GM12878 (cell line): ENCODE measurements at regions not wholly inside any gene's neighbourhood (a gene's known extent, or its start where the extent isn't known, plus 50 kb on each side); places are given as distances from the start of the nearest gene placed in this dataset.

Source experiments
- ATAC-seq: fragments of 200-7000 bp; cut with Tn5 transposase; 3 replicates; pipeline ENCODE4 v1.9.1; 2020; ENCODE audit warnings: mild to moderate bottlenecking, moderate library complexity
- BruUV-seq: library from RNA; stranded (reverse); fragments of 400-500 nt; replicated peaks from 2 replicates; lab custom pipeline; 2021; lab: Mats Ljungman, UMichigan
- CTCF ChIA-PET: fragments of 300-600 bp; sonication (Branson Sonifier 250); formaldehyde crosslinking; extraction: SDS; loops from one replicate; lab custom pipeline; 2021; ENCODE audit warnings: inconsistent platforms; lab: Yijun Ruan, JAX
- POLR2A ChIA-PET: fragments of 350-600 bp; formaldehyde crosslinking; extraction: SDS; loops from one replicate; lab custom pipeline; 2021; ENCODE audit warnings: inconsistent platforms; lab: Charles Lee
- RAD21 ChIA-PET: fragments of 300-600 bp; sonication (Branson Sonifier 250); formaldehyde crosslinking; loops from one replicate; lab custom pipeline; 2023; ENCODE audit warnings: antibody characterized with exemption; ENCODE audit not compliant: unreplicated experiment; lab: Charles Lee
- SMC1A ChIA-PET: fragments of 300-600 bp; sonication (Branson Sonifier 250); formaldehyde crosslinking; loops from one replicate; lab custom pipeline; 2023; ENCODE audit not compliant: unreplicated experiment, uncharacterized antibody; lab: Charles Lee
- DNase-seq: peaks from one replicate; pipeline ENCODE4 v3.0.0-alpha.2; 2011; ENCODE audit warnings: low read depth, low spot score
- FAIRE-seq: peaks from 3 replicates; lab custom pipeline; 2011; peaks lifted over from hg19 to GRCh38; lab: Jason Lieb, UNC
- H2AFZ ChIP-seq: 2 replicates; pipeline ENCODE4 v1.6.0; 2011; ENCODE audit warnings: low read depth, low read length, control low read depth; ENCODE audit not compliant: control insufficient read depth
- H3K27ac ChIP-seq: 2 replicates; pipeline ENCODE4 v1.5.1; 2011; ENCODE audit warnings: control low read depth; ENCODE audit not compliant: control insufficient read depth, insufficient read depth
- H3K27me3 ChIP-seq, 2 experiments: replicated peaks in 1 of 2; 2 replicates each; pipeline versions ENCODE4 v1.6.0 to v1.6.1; 2011; ENCODE audit warnings: low read length in 1 of 2; ENCODE audit not compliant: control insufficient read depth in 2 of 2, insufficient read depth in 2 of 2
- H3K36me3 ChIP-seq, 2 experiments: 2 replicates each; pipeline ENCODE4 v1.5.1; 2011; ENCODE audit warnings: low read length in 1 of 2; ENCODE audit not compliant: control insufficient read depth in 2 of 2, insufficient read depth in 2 of 2
- H3K4me1 ChIP-seq: 2 replicates; pipeline ENCODE4 v1.6.1; 2011; ENCODE audit warnings: mild to moderate bottlenecking, low read length, moderate library complexity, mixed read lengths; ENCODE audit not compliant: control insufficient read depth, insufficient read depth
- H3K4me2 ChIP-seq: 2 replicates; pipeline ENCODE4 v1.6.0; 2011; ENCODE audit warnings: control low read depth; ENCODE audit not compliant: control insufficient read depth, insufficient read depth
- H3K4me3 ChIP-seq: fragments of 200-600 bp; sonication (generic); 2 replicates; pipeline ENCODE4 v1.5.1; 2016
- H3K79me2 ChIP-seq: 2 replicates; pipeline ENCODE4 v1.6.0; 2011; ENCODE audit warnings: low read length; ENCODE audit not compliant: control insufficient read depth, insufficient read depth
- H3K9ac ChIP-seq: 2 replicates; pipeline ENCODE4 v1.8.0; 2011; ENCODE audit warnings: low read length, control low read depth, mixed read lengths; ENCODE audit not compliant: control insufficient read depth, insufficient read depth
- H3K9me3 ChIP-seq: replicated peaks from 3 replicates; pipeline ENCODE4 v1.5.1; 2011; ENCODE audit warnings: mild to moderate bottlenecking, low read length; ENCODE audit not compliant: control insufficient read depth, insufficient read depth
- H4K20me1 ChIP-seq: 2 replicates; pipeline ENCODE4 v1.6.0; 2011; ENCODE audit not compliant: control insufficient read depth, insufficient read depth
- NFYB ChIP-seq: IDR thresholded peaks from 2 replicates; pipeline ENCODE4 v1.6.1; 2011; ENCODE audit warnings: low read depth, mild to moderate bottlenecking, low read length, improper control_type of control experiment, moderate library complexity; ENCODE audit not compliant: insufficient read depth
- WGBS: methylation state at CpG from one replicate; pipeline ENCODE4 v1.1.6; 2016; ENCODE audit warnings: low lambda C conversion rate; ENCODE audit not compliant: insufficient replicate concordance, insufficient coverage; ENCODE audit errors: missing lambda C conversion rate; 5-methylcytosine and 5-hydroxymethylcytosine counted together
- in situ Hi-C: fragments of 300-500 bp; cut with MboI; formaldehyde crosslinking; loops from 9 replicates; pipeline ENCODE4 v1.14.3; 2018; ENCODE audit warnings: mixed read lengths
- intact Hi-C: fragments of 100-400 bp; cut with micrococcal nuclease; formaldehyde crosslinking; loops from one replicate; pipeline ENCODE4 v1.14.2; 2022; ENCODE audit not compliant: unreplicated experiment
- TF ChIP-seq, protein P1 (sequence below): fragments of 450-650 bp; formaldehyde crosslinking; IDR thresholded peaks from 2 replicates; pipeline ENCODE4 v1.5.0; 2022; ENCODE audit warnings: mild to moderate bottlenecking, missing genetic modification characterization

DNA sequence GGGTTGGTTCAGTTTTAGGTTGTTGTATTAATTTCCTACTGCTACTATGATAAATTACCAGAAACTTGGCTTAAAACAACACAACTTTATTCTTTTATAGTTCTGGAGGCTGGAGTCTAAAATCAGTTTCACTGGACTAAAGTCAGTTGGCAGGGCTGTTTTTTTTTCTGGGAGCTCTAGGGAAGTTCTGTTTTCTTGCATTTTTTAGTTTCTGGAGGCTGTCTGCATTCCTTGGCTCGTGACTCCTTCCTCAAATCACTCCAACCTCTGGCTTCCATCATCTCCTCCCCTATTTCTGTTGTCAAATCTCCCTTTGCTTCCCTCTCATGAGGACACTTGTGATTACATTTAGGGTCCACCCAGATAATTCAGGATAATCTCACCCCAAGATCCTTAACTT lies 51.3 kb upstream of the SUB1 start:
- 82% methylated on average over 1 of the region's 1 CpG for WGBS
- ChIA-PET SMC1A (interaction anchor here (0.9 to 21.0 kb wide), 7 partner anchors 11 to 61 kb away, joined by 3 to 505 read pairs (median 4); partner anchors contain the start of gene SUB1), POLR2A (interaction anchor here (0.6 to 4.3 kb wide), 4 partner anchors 49 to 324 kb away, joined by 3 to 36 read pairs (median 5); partner anchors contain the start of gene SUB1), CTCF (interaction anchor here (0.7 to 6.7 kb wide), 7 partner anchors 10 to 55 kb away, joined by 3 to 51 read pairs (median 3); partner anchors contain the start of gene SUB1), RAD21 (interaction anchor here (1.0 to 13.0 kb wide), 5 partner anchors 8 to 52 kb away, joined by 3 to 355 read pairs (median 4); partner anchors contain the start of gene SUB1)
- TF ChIP-seq, protein P1, sequence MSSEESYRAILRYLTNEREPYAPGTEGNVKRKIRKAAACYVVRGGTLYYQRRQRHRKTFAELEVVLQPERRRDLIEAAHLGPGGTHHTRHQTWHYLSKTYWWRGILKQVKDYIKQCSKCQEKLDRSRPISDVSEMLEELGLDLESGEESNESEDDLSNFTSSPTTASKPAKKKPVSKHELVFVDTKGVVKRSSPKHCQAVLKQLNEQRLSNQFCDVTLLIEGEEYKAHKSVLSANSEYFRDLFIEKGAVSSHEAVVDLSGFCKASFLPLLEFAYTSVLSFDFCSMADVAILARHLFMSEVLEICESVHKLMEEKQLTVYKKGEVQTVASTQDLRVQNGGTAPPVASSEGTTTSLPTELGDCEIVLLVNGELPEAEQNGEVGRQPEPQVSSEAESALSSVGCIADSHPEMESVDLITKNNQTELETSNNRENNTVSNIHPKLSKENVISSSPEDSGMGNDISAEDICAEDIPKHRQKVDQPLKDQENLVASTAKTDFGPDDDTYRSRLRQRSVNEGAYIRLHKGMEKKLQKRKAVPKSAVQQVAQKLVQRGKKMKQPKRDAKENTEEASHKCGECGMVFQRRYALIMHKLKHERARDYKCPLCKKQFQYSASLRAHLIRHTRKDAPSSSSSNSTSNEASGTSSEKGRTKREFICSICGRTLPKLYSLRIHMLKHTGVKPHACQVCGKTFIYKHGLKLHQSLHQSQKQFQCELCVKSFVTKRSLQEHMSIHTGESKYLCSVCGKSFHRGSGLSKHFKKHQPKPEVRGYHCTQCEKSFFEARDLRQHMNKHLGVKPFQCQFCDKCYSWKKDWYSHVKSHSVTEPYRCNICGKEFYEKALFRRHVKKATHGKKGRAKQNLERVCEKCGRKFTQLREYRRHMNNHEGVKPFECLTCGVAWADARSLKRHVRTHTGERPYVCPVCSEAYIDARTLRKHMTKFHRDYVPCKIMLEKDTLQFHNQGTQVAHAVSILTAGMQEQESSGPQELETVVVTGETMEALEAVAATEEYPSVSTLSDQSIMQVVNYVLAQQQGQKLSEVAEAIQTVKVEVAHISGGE (CRISPR knock-in tag), result no peak
- 0 out of 2 replicates have a peak, but pooled peaks have one; percentile 7 for TF ChIP-seq NFYB
- ATAC-seq, result no peak
- no peak overlapping the region for H3K4me2 ChIP-seq
- no peak overlapping the region for H3K27ac ChIP-seq
- no peaks in the 10 kb centered on the region for H3K27me3 ChIP-seq
- H3K4me1 ChIP-seq, result peaks cover 53% of the 10 kb centered on the region
- no peaks in the 10 kb centered on the region for H3K9me3 ChIP-seq
- H4K20me1 ChIP-seq, result no peaks in the 10 kb centered on the region
- peak overlapping the region; percentile 8; the same call in 1 of the 2 replicates for H3K4me3 ChIP-seq
- H3K79me2 ChIP-seq, result peaks cover 2% of the 10 kb centered on the region; the same call in 1 of the 2 replicates
- no peaks in the 10 kb centered on the region for H3K36me3 ChIP-seq
- DNase-seq, result no peak
- no peak overlapping the region for H2AFZ ChIP-seq
- no TSS peak for BruUV-seq
- H3K9ac ChIP-seq, result no peak overlapping the region
- no peak for FAIRE-seq
- in situ Hi-C loops (no loop called here), intact Hi-C loops (no loop called here)
